KMS-11 (cell line): ENCODE measurements at regions not wholly inside any gene's neighbourhood (a gene's known extent, or its start where the extent isn't known, plus 50 kb on each side); places are given as distances from the start of the nearest gene placed in this dataset.

Experiments used
- H2AFZ ChIP-seq: fragments of 200-600 bp; sonication (generic); 2 replicates; pipeline ENCODE4 v1.6.1; 2016; ENCODE audit warnings: antibody characterized with exemption, mixed run types, low read depth
- H3K27ac ChIP-seq: fragments of 200-600 bp; sonication (generic); 2 replicates; pipeline ENCODE4 v1.6.1; 2016; ENCODE audit warnings: mild to moderate bottlenecking, mixed run types
- H3K27me3 ChIP-seq: fragments of 200-600 bp; sonication (generic); 2 replicates; pipeline ENCODE4 v1.6.1; 2017; ENCODE audit warnings: mild to moderate bottlenecking, low read depth, mixed run types, moderate library complexity; ENCODE audit not compliant: insufficient read depth
- H3K36me3 ChIP-seq: fragments of 200-600 bp; sonication (generic); 2 replicates; pipeline ENCODE4 v1.6.1; 2017; ENCODE audit warnings: mild to moderate bottlenecking, mixed run types; ENCODE audit not compliant: insufficient read depth
- H3K4me1 ChIP-seq: fragments of 200-600 bp; sonication (generic); 2 replicates; pipeline ENCODE4 v1.6.1; 2016; ENCODE audit warnings: mild to moderate bottlenecking, low read depth, mixed run types; ENCODE audit not compliant: poor library complexity, severe bottlenecking
- H3K4me2 ChIP-seq: fragments of 200-600 bp; sonication (generic); 2 replicates; pipeline ENCODE4 v1.7.0; 2016; ENCODE audit warnings: mild to moderate bottlenecking, mixed run types
- H3K4me3 ChIP-seq: fragments of 200-600 bp; sonication (generic); IDR thresholded peaks from 2 replicates; pipeline ENCODE4 v1.6.1; 2017; ENCODE audit warnings: low read depth, low read length, mixed read lengths; ENCODE audit not compliant: insufficient read depth
- H3K79me2 ChIP-seq: fragments of 200-600 bp; sonication (generic); 2 replicates; pipeline ENCODE4 v1.6.1; 2016; ENCODE audit warnings: low read depth, mixed run types; ENCODE audit not compliant: insufficient read depth
- H3K9ac ChIP-seq: fragments of 200-600 bp; sonication (generic); 2 replicates; pipeline ENCODE4 v1.6.1; 2016; ENCODE audit warnings: mild to moderate bottlenecking, mixed run types
- H4K20me1 ChIP-seq: fragments of 200-600 bp; sonication (generic); 2 replicates; pipeline ENCODE4 v1.6.1; 2016; ENCODE audit warnings: mild to moderate bottlenecking, mixed run types; ENCODE audit not compliant: insufficient read depth
- TF ChIP-seq, protein P1 (sequence below): fragments of 200-600 bp; sonication (generic); conservative IDR thresholded peaks from 2 replicates; pipeline ENCODE4 v1.6.1; 2017; ENCODE audit warnings: low read depth, mild to moderate bottlenecking, antibody characterized with exemption, low read length, moderate library complexity, mixed read lengths

DNA sequence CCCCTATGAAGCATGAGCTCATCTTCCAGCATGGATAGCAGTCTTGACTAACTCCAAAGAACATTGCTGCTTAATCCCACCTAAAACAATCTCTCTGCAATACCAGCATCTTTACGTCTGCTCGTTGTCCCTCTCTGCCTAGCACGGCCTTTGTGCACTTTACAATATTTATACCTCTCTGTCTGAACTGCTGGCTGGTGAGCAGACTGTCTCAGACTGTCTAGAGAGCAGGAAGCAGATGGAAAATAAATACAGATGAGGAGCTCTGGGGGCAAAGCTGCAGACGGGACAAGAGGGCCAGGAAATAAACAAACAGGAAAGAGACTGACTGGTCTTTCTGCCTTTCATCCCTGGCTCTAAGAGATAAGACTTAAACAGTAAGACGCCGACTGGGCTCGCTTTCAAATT lies 224.8 kb downstream of the ENC1 start:
- Histone ChIP-seq H4K20me1 (no peaks in the 10 kb centered on the region), H3K79me2 (no peaks in the 10 kb centered on the region), H3K9ac (no peak overlapping the region), H3K27ac (no peak overlapping the region), H3K36me3 (no peaks in the 10 kb centered on the region), H3K4me2 (no peak overlapping the region), H3K4me3 (no peak overlapping the region), H3K4me1 (no peaks in the 10 kb centered on the region), H2AFZ (no peak overlapping the region), H3K27me3 (no peaks in the 10 kb centered on the region)
- TF ChIP-seq, protein P1, sequence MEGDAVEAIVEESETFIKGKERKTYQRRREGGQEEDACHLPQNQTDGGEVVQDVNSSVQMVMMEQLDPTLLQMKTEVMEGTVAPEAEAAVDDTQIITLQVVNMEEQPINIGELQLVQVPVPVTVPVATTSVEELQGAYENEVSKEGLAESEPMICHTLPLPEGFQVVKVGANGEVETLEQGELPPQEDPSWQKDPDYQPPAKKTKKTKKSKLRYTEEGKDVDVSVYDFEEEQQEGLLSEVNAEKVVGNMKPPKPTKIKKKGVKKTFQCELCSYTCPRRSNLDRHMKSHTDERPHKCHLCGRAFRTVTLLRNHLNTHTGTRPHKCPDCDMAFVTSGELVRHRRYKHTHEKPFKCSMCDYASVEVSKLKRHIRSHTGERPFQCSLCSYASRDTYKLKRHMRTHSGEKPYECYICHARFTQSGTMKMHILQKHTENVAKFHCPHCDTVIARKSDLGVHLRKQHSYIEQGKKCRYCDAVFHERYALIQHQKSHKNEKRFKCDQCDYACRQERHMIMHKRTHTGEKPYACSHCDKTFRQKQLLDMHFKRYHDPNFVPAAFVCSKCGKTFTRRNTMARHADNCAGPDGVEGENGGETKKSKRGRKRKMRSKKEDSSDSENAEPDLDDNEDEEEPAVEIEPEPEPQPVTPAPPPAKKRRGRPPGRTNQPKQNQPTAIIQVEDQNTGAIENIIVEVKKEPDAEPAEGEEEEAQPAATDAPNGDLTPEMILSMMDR: no peak

GRCh38 chr5:74414228-74414627 lies 226.3 kb downstream of the ENC1 start:
- H3K9ac ChIP-seq: no peak overlapping the region

DNA sequence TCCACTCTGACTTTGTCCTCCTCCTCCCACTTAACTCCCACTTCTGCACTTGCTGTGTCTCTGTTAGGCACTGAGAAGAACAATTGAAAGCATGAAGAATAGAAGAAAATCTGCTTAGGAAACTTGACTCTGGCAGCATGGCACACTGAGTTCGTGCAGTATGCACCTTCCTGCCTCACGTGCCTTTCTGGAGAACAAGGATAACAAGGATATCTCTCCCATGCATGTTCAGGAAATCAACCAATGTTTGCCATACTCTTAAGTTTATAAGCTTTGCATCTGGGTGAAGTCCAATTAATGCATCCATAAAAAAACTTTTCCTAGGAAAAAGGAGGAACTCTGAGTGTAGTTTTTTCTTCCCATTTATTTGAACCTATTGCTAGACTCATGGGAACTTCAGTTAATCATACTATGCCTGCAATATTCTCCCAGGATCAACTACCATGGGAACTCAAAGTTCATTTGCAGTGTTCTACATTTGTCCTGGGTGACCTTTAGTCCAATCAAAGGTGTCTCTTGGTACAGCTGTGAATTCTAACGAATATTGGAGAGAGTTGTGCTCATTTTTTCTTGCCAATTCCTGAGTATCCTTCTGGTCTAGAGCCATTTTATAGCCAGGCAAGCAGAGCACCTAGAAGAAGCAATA lies 227.0 kb downstream of the ENC1 start:
- no peaks in the 10 kb centered on the region for H4K20me1 ChIP-seq
- H3K4me1 ChIP-seq: no peaks in the 10 kb centered on the region
- H3K27ac ChIP-seq: no peak overlapping the region

More at GRCh38 chr5:74414228-74414627, 226.3 kb downstream of the ENC1 start:
- H3K27me3 ChIP-seq: no peaks in the 10 kb centered on the region
- H3K4me2 ChIP-seq: no peak overlapping the region
- H2AFZ ChIP-seq: no peak overlapping the region
- no peak overlapping the region for H3K27ac ChIP-seq
- no peaks in the 10 kb centered on the region for H3K4me1 ChIP-seq
- H3K79me2 ChIP-seq: no peaks in the 10 kb centered on the region
- H4K20me1 ChIP-seq: no peaks in the 10 kb centered on the region
- TF ChIP-seq, protein P1: no peak
- H3K4me3 ChIP-seq: no peak overlapping the region
- no peaks in the 10 kb centered on the region for H3K36me3 ChIP-seq

GRCh38 chr5:74412066-74412465 lies 228.5 kb downstream of the ENC1 start:
- TF ChIP-seq, protein P1: no peak
- Histone ChIP-seq H3K36me3 (no peaks in the 10 kb centered on the region), H3K9ac (no peak overlapping the region), H3K79me2 (no peaks in the 10 kb centered on the region), H3K4me3 (no peak overlapping the region), H3K27ac (no peak overlapping the region), H3K27me3 (no peaks in the 10 kb centered on the region), H2AFZ (no peak overlapping the region), H4K20me1 (no peaks in the 10 kb centered on the region), H3K4me2 (no peak overlapping the region), H3K4me1 (no peaks in the 10 kb centered on the region)

More for the DNA sequence above, 227.0 kb downstream of the ENC1 start:
- Histone ChIP-seq H3K9ac (no peak overlapping the region), H3K4me3 (no peak overlapping the region), H3K79me2 (no peaks in the 10 kb centered on the region), H2AFZ (no peak overlapping the region), H3K4me2 (no peak overlapping the region), H3K36me3 (no peaks in the 10 kb centered on the region), H3K27me3 (no peaks in the 10 kb centered on the region)
- TF ChIP-seq, protein P1: no peak
